ENCODE measurements at regions not wholly inside any gene's neighbourhood (a gene's known extent, or its start where the extent isn't known, plus 50 kb on each side); places are given as distances from the start of the nearest gene placed in this dataset.

GRCh38 chr3:82384181-82384580, 622.7 kb upstream of the GBE1 start:
- Histone ChIP-seq H3K27me3 (ENCODE audit: control insufficient read depth in 2 of 2, insufficient read depth in 2 of 2, low read length in 2 of 2) (no peaks in the 10 kb centered on the region), H3K9ac (ENCODE audit: insufficient read depth in 1 of 2, low read depth in 2 of 2, low read length in 2 of 2) (no peak overlapping the region), H3K79me2 (ENCODE audit: control insufficient read depth, insufficient read depth, low read length) (no peaks in the 10 kb centered on the region), H3K36me3 (ENCODE audit: control insufficient read depth, insufficient read depth, low read length) (no peaks in the 10 kb centered on the region), H4K20me1 (replicated peaks; ENCODE audit: control insufficient read depth, insufficient read depth, low read length) (no peaks in the 10 kb centered on the region), H3K27ac (ENCODE audit: extremely low read depth, low read depth, low read length) (no peak overlapping the region), H3K9me3 (replicated peaks; ENCODE audit: control insufficient read depth, insufficient read depth, low read depth, low read length) (no peaks in the 10 kb centered on the region), H3K4me3 (no peak overlapping the region), H3K4me2 (ENCODE audit: insufficient read depth, low read length) (no peak overlapping the region), H3K9me1 (ENCODE audit: control insufficient read depth, insufficient read depth, low read length) (no peaks in the 10 kb centered on the region), H2AFZ (ENCODE audit: low read depth, low read length) (no peak overlapping the region), H3K4me1 (replicated peaks in 1 of 2; ENCODE audit: control insufficient read depth in 2 of 2, insufficient read depth in 2 of 2, low read length in 2 of 2) (no peaks in the 10 kb centered on the region)
- WGBS (ENCODE audit: insufficient coverage, low coverage, missing lambda C conversion rate) = 0% methylated on average over 3 of the region's 3 CpGs
- ATAC-seq (no peak), DNase-seq (ENCODE audit: extremely low read depth in 1 of 4, low spot score in 3 of 4) (no peak), FAIRE-seq (no peak)
- BruUV-seq (replicated peaks) = no TSS peak
- no peak for TF ChIP-seq GABPB2 (CRISPR knock-in tag; conservative IDR thresholded peaks at IDR 0.05)
- no peak for TF ChIP-seq ZFP1 (CRISPR knock-in tag; IDR thresholded peaks at IDR 0.05)
- TF ChIP-seq RFX5 (IDR thresholded peaks at IDR 0.05; ENCODE audit: low read depth, low read length) = no peak
- no peak for TF ChIP-seq MITF (IDR thresholded peaks at IDR 0.05)
- TF ChIP-seq ARID4B (CRISPR knock-in tag; IDR thresholded peaks at IDR 0.05) = no peak
- TF ChIP-seq ZNF584 (CRISPR knock-in tag; IDR thresholded peaks at IDR 0.05; ENCODE audit: low read depth) = no peak
- TF ChIP-seq RBFOX2 (IDR thresholded peaks at IDR 0.05; ENCODE audit: low read depth, low read length) = no peak
- no peak for TF ChIP-seq ETS1 (conservative IDR thresholded peaks at IDR 0.05; ENCODE audit: control insufficient read depth, low read depth, low read length)
- TF ChIP-seq SREBF1 (IDR thresholded peaks at IDR 0.05; ENCODE audit: borderline replicate concordance, low read depth, low read length) = no peak
- ChIA-PET POLR2A (no interaction called here), CTCF (ENCODE audit: low intra/inter-chr PET ratio) (no interaction called here)
- intact Hi-C loops (cut with micrococcal nuclease) = no loop called here
- in situ Hi-C loops (cut with MboI) = no loop called here
